Activated CD8-positive, alpha-beta memory T cell treated with anti-CD3 and anti-CD28 coated beads for 4 hours (primary cell): ENCODE measurements at regions not wholly inside any gene's neighbourhood (a gene's known extent, or its start where the extent isn't known, plus 50 kb on each side); places are given as distances from the start of the nearest gene placed in this dataset.
"Not testable (repeated sequence)": the region's sequence is repeated elsewhere in the genome, so short reads cannot be mapped to it uniquely, and the experiment has no call there.

Experiments used
- DNase-seq, 2 donors: peaks; one replicate each; pipeline ENCODE4 v3.0.0-alpha.2; 2020; ENCODE audit warnings: low read depth in 2 of 2

DNA sequence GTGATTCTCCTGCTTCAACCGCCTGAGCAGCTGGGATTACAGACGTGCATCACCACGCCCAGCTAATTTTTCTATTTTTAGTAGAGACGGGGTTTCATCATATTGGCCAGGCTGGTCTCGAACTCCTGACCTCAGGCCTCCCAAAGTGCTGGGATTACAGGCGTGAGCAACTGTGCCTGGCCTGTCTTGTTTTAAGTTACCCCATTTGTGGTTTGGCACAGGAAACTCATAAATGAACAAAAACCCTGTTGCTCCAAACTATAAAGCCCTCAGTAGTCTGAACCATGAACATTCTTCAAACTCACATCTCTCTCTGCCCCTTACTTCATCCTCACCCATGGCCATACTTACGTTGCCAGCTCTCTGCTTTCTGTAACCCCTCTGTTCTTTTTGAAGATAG, 61.7 kb downstream of the RHOU start:
- DNase-seq: not testable (repeated sequence)

DNA sequence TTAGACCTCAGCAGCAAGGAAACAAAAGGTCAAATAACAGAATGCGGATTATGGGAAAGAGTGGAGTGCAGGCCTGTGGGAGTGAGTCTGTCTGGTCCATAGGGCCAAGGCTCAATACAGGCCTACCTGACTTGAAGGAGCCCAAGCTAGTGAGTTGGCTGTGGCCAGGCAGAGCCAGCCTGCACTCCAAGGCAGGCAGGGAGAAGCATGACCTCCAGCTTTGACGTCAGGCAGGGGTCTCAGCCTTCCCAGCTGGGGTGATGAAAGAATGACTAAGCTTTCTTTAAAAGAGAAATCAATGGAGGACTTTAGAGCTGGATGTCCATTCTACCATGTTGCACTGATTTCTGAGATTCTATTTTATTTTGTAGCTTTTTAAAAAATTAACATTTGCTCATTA, 62.8 kb downstream of the RHOU start:
- no peak for DNase-seq

DNA sequence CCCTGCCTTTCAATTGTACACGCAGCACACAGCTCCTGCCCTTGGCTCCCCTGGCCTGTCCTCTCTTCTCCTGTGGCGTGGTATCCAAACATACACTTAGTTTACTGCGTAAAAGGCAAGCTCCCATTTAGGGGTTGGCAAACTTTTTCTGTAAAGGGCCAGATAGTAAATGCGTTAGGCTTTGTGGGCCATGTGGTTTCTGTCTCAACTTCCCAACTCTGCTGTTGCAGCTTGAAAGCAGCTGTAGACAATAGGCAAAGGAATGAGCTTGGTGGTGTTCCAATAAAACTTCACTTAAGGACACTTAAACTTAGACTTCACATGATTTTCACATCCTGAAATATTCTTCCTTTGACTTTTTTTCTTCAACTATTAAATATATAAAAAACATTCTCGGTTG, 63.3 kb downstream of the RHOU start:
- DNase-seq: no peak

DNA sequence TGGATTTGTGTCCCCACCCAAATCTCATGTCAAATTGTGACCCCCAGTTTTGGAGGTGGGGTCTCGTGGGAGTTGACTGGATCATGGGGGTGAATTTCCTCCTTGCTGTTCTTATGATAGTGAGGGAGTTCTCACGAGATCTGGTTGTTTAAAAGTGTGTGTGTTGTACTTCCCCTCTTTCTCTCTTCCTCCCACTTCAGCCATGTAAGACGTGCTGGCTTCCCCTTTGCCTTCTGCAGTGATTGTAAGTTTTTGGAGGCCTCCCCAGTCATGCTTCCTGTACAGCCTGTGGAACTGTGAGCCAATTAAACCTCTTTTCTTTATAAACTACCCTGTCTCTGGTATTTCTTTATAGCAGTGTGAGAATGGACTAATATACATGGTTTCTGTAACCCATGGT, 64.6 kb downstream of the RHOU start:
- no peak for DNase-seq

DNA sequence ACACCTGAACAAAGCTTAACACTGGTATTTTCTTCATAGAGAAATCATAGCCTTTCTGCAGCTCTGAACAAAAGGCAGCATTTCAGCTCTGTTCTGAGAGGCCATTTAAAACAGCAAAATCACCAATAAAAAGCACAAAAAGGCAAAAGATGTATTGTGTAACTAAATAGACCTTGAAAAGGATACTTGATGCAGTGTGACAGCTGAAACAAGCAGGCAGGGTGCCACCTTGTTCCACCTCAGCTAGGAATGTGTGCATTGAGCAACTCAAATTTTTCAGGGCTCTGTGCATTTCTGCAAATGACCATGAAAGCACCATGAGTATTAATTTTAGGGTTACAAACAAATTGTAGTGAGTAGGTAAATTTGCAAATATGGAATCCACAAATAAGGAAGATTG, 65.8 kb downstream of the RHOU start:
- DNase-seq: no peak

DNA sequence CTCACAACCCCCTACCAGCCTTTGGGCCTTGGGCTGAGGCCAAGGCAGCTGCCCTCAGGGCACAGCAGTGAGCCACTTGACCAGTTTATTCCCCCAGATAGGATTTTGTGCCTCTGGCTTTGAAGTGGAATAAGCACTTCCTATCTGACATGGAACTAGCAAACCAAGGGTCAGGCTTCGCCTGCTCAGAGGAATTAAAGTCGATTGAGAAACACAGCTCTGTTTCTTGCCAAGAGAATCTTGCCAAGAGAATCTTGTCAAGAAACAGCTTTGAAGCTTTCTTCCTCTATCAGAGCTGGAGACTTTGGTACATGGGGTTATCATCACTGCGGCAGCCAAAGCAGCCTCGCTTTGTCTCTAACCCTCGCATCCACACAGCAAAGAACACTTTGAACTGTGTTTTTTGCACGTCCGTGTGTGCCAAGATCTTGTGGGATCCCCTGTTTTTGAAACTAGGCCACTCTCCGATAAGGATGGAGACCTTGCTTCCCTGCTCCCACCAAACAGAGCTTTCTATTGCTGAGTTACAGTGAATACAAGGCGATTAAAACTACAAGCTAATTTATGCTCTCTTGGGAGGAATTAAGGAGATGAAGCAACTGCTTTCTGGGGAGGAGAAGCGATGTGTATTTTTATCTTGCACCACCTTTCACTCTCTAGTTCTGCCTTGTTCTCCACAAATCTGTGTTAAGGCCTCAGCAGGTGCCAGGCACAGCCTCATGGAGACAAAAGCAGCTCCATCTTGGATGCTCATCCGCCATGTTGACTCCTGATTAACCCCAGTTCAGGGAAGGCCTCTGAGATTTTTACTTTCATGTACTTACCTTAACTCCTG, 67.3 kb downstream of the RHOU start:
- no peak for DNase-seq

DNA sequence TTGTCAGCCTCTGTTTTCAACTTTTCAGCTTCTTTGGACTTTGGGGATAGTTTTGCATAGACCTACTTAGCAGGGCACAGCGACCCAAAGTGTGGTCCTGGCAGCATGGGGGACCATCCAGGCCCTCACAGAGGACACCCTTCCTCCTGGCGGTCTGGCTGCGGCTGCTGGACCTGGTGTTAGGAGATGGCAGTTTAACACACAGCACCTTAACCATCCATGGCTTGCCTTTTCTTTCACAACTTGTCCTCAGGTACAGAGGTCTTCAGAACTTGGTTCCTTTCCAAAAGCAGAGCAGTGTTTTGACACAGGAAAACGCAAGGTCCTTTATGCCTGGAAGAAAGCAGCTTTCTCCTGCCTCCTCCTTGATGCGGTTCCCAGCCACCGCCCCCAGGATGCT, 68.1 kb downstream of the RHOU start:
- no peak for DNase-seq

DNA sequence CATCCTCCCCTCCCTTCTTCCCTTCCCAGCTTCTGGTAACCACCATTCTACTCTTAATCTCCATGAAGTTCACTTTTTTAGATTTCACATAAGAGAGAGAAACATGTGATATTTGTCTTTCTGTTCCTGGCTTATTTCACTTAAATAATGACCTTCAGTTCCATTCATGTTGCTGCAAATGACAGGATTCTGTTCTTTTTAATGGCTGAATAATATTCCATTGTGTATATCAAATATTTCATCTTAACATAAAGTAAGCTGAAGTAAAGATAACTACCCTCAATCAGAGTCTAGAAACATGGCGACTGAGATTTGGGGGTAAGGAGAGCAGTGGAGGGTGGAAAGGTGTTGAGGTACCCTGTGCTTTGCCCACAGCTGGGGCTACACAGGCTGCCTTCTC, 68.9 kb downstream of the RHOU start:
- no peak for DNase-seq

DNA sequence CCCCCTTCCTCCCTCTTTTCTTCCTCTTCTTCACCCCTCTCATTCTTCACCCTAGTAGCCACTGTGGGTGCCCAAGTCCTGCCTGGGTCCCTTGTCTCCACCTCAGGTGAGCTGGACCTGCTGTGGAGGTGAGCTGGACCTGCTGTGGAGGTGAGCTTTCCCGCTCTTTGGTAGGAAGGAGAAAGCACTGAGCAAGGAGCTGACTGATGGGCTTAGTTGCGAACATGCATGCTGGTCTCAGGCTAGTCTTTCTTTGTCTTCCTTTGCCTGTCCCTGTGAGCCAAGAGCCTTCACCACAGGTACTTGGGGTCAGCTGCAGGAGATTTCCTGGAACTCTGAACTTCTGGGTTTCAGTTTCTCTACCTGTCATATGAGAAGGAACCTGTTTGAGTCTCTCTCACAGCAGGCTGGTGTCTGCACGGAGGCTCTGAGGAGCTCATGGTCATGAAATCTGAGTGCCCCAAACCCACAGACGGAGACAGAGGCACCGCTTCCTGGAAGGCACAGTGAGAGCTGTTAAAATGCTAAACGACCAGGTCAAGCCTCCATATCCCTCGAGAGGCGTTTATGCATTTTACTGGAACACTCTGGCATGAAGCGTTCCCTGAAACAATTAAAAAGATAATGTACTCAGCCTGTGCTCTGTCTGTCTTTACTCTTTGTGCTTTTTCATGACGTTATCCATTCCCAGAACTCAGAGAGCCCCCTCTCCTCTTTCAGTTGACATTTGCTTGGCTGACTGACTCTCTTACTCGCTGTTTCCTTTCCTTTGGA, 69.5 kb downstream of the RHOU start:
- no peak for DNase-seq

DNA sequence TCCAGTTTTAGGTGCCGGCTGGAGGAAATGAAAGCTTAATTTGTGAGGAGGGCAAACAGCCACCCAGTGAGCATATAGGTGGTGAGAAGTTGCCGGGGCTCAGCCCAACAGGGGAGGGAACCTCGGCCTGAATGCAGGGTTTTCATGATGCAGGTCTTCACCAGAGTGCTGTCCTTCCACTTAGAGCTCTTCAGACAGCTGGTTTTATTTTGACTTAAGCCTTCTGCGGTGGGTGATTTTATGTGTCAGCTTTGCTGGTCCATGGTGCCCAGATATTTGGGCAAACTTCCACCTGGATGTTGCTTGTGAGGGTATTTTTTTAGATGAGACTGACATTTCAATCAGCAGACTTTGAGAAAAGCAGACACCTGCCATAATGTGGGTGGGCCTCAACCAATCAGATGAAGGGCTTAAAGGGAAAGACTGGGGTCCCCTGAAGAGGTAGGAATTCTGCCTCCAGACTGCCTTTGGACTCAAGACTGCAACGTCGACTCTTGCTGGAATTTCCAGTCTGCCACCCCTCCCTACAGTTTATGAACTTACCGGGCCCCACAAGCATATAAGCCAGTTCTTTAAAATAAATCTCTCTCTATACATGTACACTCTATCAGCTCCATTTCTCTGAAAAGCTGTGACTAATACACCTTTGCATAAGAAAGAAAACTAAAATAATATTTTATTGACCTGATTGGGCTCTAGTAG, 72.8 kb downstream of the RHOU start:
- no peak for DNase-seq

DNA sequence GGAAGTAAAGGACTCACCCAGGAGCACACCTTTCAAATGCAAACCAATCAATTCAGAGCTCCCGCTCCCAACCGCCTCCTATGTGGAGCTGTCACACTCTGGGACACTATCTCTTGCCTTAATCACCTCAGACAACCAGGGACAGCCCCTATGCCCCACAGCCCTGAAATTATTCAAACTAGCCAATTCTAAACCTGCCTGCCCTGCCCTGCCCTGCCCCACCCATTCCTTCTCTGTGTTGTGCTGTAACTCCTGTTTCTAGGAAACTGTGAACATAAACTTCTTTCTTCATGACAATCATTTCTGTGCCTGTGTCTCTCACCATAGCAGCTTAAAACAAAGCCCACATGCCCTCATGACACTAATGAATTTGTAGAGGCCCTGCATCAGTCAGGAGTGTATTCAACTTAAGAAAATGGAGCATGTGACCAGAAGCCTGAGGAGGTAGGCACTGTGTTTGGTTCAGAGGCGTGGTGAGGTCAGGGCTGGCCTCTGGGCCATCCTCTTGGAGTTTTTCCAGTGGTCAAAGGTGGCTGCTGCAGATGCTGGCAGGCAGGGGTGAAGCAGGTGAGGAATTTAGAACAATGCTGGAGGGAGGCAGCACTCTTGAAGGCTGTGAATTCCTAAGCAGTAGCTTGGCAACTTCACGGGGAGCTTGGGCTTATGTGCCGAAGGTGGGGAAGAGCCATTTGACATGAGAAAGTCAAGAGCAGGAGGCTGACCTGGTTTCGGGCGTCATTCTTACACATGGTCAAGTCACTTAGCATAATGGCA, 74.5 kb downstream of the RHOU start:
- DNase-seq: no peak

DNA sequence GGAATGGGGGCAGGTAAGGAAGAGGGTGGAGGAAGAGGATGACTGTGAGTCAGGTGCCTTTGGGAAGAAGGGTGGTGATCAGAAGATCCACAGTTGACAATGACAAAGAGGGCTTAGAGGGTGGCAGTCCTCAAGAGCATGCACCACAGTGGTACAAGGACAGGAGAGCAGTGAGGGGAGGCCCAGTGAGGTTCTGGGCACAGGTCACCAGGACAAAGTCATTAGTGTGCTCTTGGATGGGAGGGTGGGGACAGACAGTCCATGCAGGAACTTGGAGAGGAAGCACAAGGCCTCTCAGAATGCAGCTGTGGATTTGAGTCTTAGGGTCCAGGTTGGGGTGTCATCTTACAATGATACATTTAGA, 75.1 kb downstream of the RHOU start:
- no peak for DNase-seq

DNA sequence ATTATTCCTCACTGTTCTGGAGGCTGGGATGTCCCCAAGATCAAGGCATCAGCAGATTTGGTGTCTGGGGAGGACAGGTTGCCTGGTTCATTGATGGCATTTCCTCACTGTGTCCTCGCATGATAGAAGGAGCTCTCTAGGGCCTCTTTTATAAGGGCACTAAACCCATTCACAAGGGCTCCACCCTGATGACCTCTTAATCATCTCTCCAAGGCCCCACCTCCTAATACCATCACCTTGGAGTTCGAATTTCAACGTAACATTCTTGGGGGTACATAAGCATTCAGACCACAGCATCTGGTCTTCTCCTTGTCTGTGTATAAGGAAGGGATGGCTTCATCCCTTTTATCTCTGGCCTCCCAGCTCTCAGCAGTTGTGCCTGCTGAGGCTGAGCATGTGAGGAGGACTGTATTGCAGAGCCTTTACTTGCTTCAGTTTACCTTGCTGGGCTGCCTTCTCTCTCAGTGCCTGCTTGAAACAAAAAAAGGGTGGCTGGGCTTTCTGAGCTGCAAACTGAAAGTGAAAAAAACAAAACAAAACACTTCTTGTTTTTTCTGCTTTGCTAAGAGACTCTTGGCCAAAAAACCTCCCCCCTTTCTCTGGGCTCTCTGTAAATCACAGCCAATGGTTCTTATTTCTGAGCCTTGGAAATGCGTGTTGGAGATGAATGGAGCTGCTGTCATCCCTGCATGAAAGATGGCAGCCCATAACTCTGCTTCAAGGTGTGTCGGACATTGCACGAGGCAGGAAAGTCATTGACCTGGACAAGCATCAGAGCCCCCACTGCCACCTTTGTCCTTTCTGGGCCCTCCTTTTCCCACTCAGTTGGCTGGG, 75.8 kb downstream of the RHOU start:
- no peak for DNase-seq

DNA sequence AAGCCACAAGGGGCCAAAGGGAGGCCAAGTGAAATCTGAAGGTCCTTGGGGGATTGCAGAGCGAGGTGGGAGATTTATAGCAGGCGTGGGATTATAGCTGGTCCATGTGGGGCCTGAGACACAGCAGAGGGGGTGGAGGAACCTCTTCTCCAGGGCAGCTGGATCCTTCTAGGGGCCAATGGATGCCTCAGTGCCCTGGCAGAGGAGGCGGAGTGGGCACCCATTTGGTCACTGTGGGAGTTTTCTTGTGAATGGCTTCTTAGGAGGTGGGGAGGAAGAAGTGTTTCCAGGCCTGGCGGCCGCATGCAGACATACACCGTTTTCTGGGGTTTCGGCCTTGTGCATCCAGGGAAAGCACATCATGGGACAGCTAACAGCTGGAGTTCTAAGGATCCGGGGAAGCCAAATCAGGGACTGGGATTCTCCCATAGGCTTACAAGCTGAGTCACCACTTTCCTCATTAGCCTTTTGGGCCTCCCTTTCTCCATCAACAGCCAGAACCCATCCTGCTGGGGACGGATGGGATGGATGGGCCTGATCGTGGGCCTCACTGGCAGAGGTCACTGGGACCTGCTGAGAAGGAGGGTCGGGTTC, 76.5 kb downstream of the RHOU start:
- no peak for DNase-seq

DNA sequence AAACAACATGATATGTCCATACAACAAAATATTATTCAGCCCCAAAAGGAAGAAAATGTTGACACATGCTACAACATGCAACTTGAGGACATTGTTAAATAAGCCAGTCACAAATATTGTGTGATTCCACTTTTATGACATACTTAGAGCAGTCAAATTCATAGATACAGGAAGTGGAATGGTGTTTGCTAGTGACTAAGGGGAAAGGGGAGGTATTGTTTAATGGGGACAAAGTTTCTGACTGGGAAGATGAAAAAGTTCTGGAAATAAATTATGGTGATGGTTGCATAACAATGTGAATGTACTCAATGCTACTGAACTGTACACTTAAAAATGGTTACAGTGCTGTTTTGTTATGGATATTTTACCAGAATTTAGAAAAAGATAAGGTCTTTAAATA, 77.7 kb downstream of the RHOU start:
- no peak for DNase-seq

DNA sequence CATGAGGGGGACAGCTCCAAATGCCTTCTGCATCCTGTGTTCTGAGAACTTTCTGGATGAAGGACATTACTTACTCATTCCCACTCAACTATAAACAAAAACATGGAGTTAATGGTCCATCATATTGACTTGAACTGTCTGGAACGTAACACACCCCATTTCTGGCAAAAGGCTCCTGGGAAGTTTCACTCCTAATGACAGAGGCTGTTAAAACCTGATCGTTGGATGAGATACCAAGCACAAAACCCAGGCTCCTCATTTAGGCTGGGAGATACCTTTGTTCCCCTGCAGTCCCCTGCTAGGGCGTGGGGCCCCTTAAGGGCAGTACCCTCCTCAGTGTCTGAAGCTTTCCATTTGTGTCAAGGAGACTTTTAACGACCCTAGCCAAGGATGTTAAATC, 78.9 kb downstream of the RHOU start:
- no peak for DNase-seq

DNA sequence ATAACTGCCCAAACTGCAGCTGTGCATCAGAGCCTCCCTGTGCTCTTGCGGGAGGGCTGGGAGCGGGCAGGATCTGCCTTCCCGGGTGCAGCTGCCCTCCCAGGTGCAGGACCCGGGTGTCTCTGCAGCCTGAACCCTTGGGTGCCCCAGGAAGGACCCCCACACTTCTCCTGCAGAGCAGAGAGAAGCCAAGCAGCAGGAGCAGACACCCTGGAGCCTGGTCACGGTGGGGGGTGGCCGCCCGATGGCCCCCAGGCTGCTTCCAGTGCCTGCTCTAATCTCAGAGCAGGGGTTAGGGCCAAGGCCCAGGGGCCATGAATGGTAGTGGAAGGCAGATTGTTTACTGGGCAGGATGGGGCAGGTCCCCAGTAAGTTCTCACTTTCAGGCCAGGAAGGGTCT, 83.0 kb downstream of the RHOU start:
- no peak for DNase-seq

DNA sequence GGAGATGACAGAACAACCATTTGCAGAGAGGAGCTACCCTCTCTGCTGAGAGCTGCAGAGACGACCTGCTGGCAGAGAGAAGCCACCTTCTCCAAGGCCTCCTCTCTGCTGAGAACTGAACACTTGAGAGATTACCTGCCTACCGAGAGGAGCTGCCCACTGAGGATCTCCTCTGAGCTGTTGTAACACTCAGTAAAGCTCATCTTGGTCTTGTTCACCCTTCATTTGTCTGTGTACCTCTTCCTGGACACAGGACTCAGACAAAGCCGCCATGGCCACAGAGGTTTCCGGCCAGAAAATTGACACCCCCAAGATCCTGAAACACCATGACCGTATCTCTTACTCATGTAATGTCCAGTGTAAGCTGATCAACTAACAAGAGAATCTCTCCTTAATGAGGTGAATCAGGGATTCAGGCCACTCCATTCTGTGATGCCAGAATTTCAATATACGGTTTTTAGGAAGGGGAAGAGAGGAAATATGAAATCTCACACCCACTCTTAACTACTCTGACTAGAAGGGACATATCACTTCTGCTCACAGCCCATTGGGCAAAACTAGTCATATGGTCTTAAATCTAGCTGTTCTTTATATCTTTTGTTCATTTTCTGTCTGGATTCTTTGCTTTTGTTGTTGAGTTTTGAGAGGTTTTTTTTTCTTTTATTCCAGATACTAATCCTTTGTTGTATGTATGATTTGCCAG, 83.8 kb downstream of the RHOU start:
- no peak for DNase-seq

DNA sequence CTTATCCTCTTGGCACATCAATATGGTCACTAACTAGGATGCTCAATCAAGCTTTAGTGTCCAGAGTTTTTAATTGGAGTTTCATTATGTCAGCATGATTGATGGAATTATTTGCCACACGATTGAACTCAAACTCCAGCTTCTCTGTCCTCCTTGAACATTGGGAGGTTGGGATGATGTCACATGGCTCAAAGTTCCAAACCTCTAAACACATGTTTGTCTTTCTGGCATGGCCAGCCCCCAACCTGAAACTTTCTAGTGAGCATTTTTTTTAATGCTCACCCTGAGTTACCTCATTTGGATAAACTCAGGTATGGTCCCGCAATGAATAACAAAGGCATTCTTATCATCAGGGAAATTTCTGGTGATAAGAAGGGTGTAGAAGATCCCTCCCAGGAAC, 86.0 kb downstream of the RHOU start:
- DNase-seq: no peak

DNA sequence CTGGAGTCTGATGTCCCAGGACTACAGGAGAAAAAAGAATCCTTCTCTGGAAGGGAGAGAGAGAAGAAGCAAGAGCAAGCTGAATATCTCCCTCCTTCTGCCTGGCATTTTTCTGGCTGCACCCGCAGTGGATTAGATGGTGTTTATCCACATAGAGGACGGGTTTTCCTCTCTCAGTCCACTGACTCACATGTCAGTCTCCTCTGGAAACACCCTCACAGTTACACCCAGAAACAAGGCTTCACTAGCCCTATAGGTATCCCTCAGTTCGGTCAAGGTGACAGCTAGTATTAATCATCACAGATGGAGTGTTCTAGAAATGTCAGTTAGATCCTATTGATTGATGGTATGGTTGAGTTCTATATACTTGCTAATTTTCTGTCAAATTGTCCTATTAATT, 87.9 kb downstream of the RHOU start:
- no peak for DNase-seq
